ENCODE measurements at regions not wholly inside any gene's neighbourhood (a gene's known extent, or its start where the extent isn't known, plus 50 kb on each side); places are given as distances from the start of the nearest gene placed in this dataset.

- FAIRE-seq (no peak), DNase-seq (ENCODE audit: low read depth, low spot score) (no peak)
- CTCF ChIA-PET, result no interaction called here
- Histone ChIP-seq H3K4me2 (ENCODE audit: insufficient read depth, low read length) (no peak overlapping the region), H3K9me3 (replicated peaks; ENCODE audit: control insufficient read depth, insufficient read depth, low read length) (no peaks in the 10 kb centered on the region), H3K27ac (ENCODE audit: insufficient read depth, low read depth, low read length) (no peak overlapping the region), H2AFZ (ENCODE audit: low read depth, low read length) (no peak overlapping the region), H3K4me3 (replicated peaks in 1 of 3; ENCODE audit: insufficient read depth in 1 of 3, low read depth in 1 of 3, low read length in 3 of 3) (no peak overlapping the region), H4K20me1 (replicated peaks; ENCODE audit: control insufficient read depth, extremely low read depth, insufficient read depth, low read length) (no peaks in the 10 kb centered on the region), H3K9me1 (replicated peaks; ENCODE audit: control insufficient read depth, extremely low read depth, insufficient read depth, low read length) (no peaks in the 10 kb centered on the region), H3K4me1 (ENCODE audit: control insufficient read depth, extremely low read depth, insufficient read depth, low read length) (no peaks in the 10 kb centered on the region), H3K27me3 (ENCODE audit: control insufficient read depth in 2 of 2, insufficient read depth in 2 of 2, low read length in 2 of 2) (no peaks in the 10 kb centered on the region), H3K79me2 (ENCODE audit: control insufficient read depth, insufficient read depth, low read length) (no peaks in the 10 kb centered on the region), H3K9ac (replicated peaks; ENCODE audit: extremely low read depth, insufficient read depth, low read length) (no peak overlapping the region), H3K36me3 (ENCODE audit: control insufficient read depth in 2 of 2, extremely low read depth in 1 of 2, insufficient read depth in 2 of 2, low read length in 2 of 2) (no peaks in the 10 kb centered on the region)
- no peak for TF ChIP-seq GATA2 (IDR thresholded peaks at IDR 0.05; ENCODE audit: insufficient read depth, insufficient read length, low read depth, low read length)
- no peak for TF ChIP-seq FOS (IDR thresholded peaks at IDR 0.05; ENCODE audit: borderline replicate concordance, insufficient read depth, low read length)
- no peak for TF ChIP-seq CTCF (IDR thresholded peaks at IDR 0.05; ENCODE audit: extremely low read depth in 1 of 2, insufficient read depth in 1 of 2, low read depth in 1 of 2, low read length in 2 of 2)
- no peak for TF ChIP-seq MAX (IDR thresholded peaks at IDR 0.05; ENCODE audit: insufficient read depth, insufficient read length)
- TF ChIP-seq POLR2A (IDR thresholded peaks at IDR 0.05; ENCODE audit: low read depth, low read length), result no peak
- TF ChIP-seq POLR2AphosphoS5 (IDR thresholded peaks at IDR 0.05; ENCODE audit: insufficient read depth, low read depth, low read length), result no peak
- no peak for TF ChIP-seq JUN (IDR thresholded peaks at IDR 0.05; ENCODE audit: borderline replicate concordance, insufficient read depth, insufficient read length, low read depth)
- no peak for TF ChIP-seq MYC (IDR thresholded peaks at IDR 0.05; ENCODE audit: low read depth, low read length)
- no peak for TF ChIP-seq EZH2 (IDR thresholded peaks at IDR 0.05; ENCODE audit: borderline replicate concordance, low read depth, low read length, severe bottlenecking)
- dilution Hi-C loops (cut with MboI; ENCODE audit: extremely low pct_ligation_motif_present, low sequenced_read_pairs) (no loop called here), intact Hi-C loops (cut with micrococcal nuclease) (no loop called here)
- no TSS peak for BruUV-seq (replicated peaks)
- POLR2A ChIA-PET, result no interaction called here
These were observed 64.1 kb upstream of the IRX4 start for GRCh38 chr5:1946776-1947175.

Measured in endothelial cell of umbilical vein (primary cell).